T-helper 1 cell treated with Interleukin-12 subunit alpha and Interleukin-12 subunit beta and Interleukin-4 antibody, amounts not matched to agents 30 μg/mL and 1 μg/mL, for 36 hours (primary cell): ENCODE measurements at regions not wholly inside any gene's neighbourhood (a gene's known extent, or its start where the extent isn't known, plus 50 kb on each side); places are given as distances from the start of the nearest gene placed in this dataset.

Source experiments
- H3K27ac Mint-ChIP-seq: one replicate; pipeline ENCODE4 v1.8.0; 2021; ENCODE audit warnings: mild to moderate bottlenecking, mixed read lengths
- H3K27me3 Mint-ChIP-seq: one replicate; pipeline ENCODE4 v1.8.0; 2021; ENCODE audit warnings: low read depth, mixed read lengths
- H3K36me3 Mint-ChIP-seq: one replicate; pipeline ENCODE4 v1.8.0; 2021; ENCODE audit warnings: low read depth, mixed read lengths
- H3K4me1 Mint-ChIP-seq: one replicate; pipeline ENCODE4 v1.8.0; 2021; ENCODE audit warnings: low read depth, mixed read lengths
- H3K4me3 Mint-ChIP-seq: one replicate; pipeline ENCODE4 v1.8.0; 2021; ENCODE audit warnings: mild to moderate bottlenecking, moderate library complexity, mixed read lengths
- H3K9me3 Mint-ChIP-seq: one replicate; pipeline ENCODE4 v1.8.0; 2021; ENCODE audit warnings: mixed read lengths

- H3K27me3 Mint-ChIP-seq = no peaks in the 10 kb centered on the region
- no peaks in the 10 kb centered on the region for H3K36me3 Mint-ChIP-seq
- H3K4me3 Mint-ChIP-seq = no peak overlapping the region
- no peak overlapping the region for H3K27ac Mint-ChIP-seq
- no peaks in the 10 kb centered on the region for H3K4me1 Mint-ChIP-seq
- H3K9me3 Mint-ChIP-seq = no peaks in the 10 kb centered on the region
Measured at GRCh38 chr13:80447747-80448146, 106.8 kb upstream of the SPRY2 start.

GRCh38 chr13:80444240-80445015 is 103.5 kb upstream of the SPRY2 start:
- Mint-ChIP-seq H3K4me3 (no peak overlapping the region), H3K36me3 (no peaks in the 10 kb centered on the region), H3K27me3 (no peaks in the 10 kb centered on the region), H3K9me3 (no peaks in the 10 kb centered on the region), H3K4me1 (no peaks in the 10 kb centered on the region), H3K27ac (no peak overlapping the region)

GRCh38 chr13:80442609-80443008 is 101.7 kb upstream of the SPRY2 start:
- Mint-ChIP-seq H3K36me3 (no peaks in the 10 kb centered on the region), H3K27ac (no peak overlapping the region), H3K27me3 (no peaks in the 10 kb centered on the region), H3K4me3 (no peak overlapping the region), H3K9me3 (no peaks in the 10 kb centered on the region), H3K4me1 (no peaks in the 10 kb centered on the region)

GRCh38 chr13:80441968-80442367 is 101.0 kb upstream of the SPRY2 start:
- Mint-ChIP-seq H3K9me3 (no peaks in the 10 kb centered on the region), H3K27ac (no peak overlapping the region), H3K4me1 (no peaks in the 10 kb centered on the region), H3K27me3 (no peaks in the 10 kb centered on the region), H3K4me3 (no peak overlapping the region), H3K36me3 (no peaks in the 10 kb centered on the region)

GRCh38 chr13:80438521-80438920 is 97.6 kb upstream of the SPRY2 start:
- Mint-ChIP-seq H3K4me1 (no peaks in the 10 kb centered on the region), H3K27me3 (no peaks in the 10 kb centered on the region), H3K4me3 (no peak overlapping the region), H3K9me3 (no peaks in the 10 kb centered on the region), H3K27ac (no peak overlapping the region), H3K36me3 (no peaks in the 10 kb centered on the region)

- Mint-ChIP-seq H3K4me3 (no peak overlapping the region), H3K9me3 (peaks cover 4% of the 10 kb centered on the region), H3K4me1 (no peaks in the 10 kb centered on the region), H3K27me3 (no peaks in the 10 kb centered on the region), H3K27ac (no peak overlapping the region), H3K36me3 (no peaks in the 10 kb centered on the region)
Measured at GRCh38 chr13:80437231-80437630, 96.3 kb upstream of the SPRY2 start.

GRCh38 chr13:80436571-80437169 is 95.7 kb upstream of the SPRY2 start:
- Mint-ChIP-seq H3K9me3 (peaks cover 6% of the 10 kb centered on the region), H3K27ac (no peak overlapping the region), H3K36me3 (no peaks in the 10 kb centered on the region), H3K4me1 (no peaks in the 10 kb centered on the region), H3K27me3 (no peaks in the 10 kb centered on the region), H3K4me3 (no peak overlapping the region)

GRCh38 chr13:80430561-80430960 is 89.6 kb upstream of the SPRY2 start:
- no peaks in the 10 kb centered on the region for H3K27me3 Mint-ChIP-seq
- H3K9me3 Mint-ChIP-seq = peaks cover 9% of the 10 kb centered on the region
- H3K4me3 Mint-ChIP-seq = no peak overlapping the region
- no peaks in the 10 kb centered on the region for H3K36me3 Mint-ChIP-seq
- H3K27ac Mint-ChIP-seq = no peak overlapping the region
- no peaks in the 10 kb centered on the region for H3K4me1 Mint-ChIP-seq

GRCh38 chr13:80428349-80429096 is 87.6 kb upstream of the SPRY2 start:
- Mint-ChIP-seq H3K27ac (no peak overlapping the region), H3K4me1 (no peaks in the 10 kb centered on the region), H3K36me3 (no peaks in the 10 kb centered on the region), H3K27me3 (no peaks in the 10 kb centered on the region), H3K4me3 (no peak overlapping the region), H3K9me3 (peaks cover 17% of the 10 kb centered on the region)

- no peaks in the 10 kb centered on the region for H3K27me3 Mint-ChIP-seq
- H3K4me1 Mint-ChIP-seq = no peaks in the 10 kb centered on the region
- H3K27ac Mint-ChIP-seq = no peak overlapping the region
- H3K9me3 Mint-ChIP-seq = peaks cover 12% of the 10 kb centered on the region
- no peak overlapping the region for H3K4me3 Mint-ChIP-seq
- no peaks in the 10 kb centered on the region for H3K36me3 Mint-ChIP-seq
Measured at GRCh38 chr13:80419416-80419815, 78.5 kb upstream of the SPRY2 start.

GRCh38 chr13:80413611-80414010 is 72.7 kb upstream of the SPRY2 start:
- no peaks in the 10 kb centered on the region for H3K27me3 Mint-ChIP-seq
- H3K4me1 Mint-ChIP-seq = no peaks in the 10 kb centered on the region
- no peaks in the 10 kb centered on the region for H3K36me3 Mint-ChIP-seq
- no peaks in the 10 kb centered on the region for H3K9me3 Mint-ChIP-seq
- H3K4me3 Mint-ChIP-seq = no peak overlapping the region
- H3K27ac Mint-ChIP-seq = no peak overlapping the region

GRCh38 chr13:80408270-80408669 is 67.3 kb upstream of the SPRY2 start:
- no peaks in the 10 kb centered on the region for H3K27me3 Mint-ChIP-seq
- H3K9me3 Mint-ChIP-seq = peaks cover 28% of the 10 kb centered on the region
- H3K4me3 Mint-ChIP-seq = no peak overlapping the region
- no peak overlapping the region for H3K27ac Mint-ChIP-seq
- H3K4me1 Mint-ChIP-seq = no peaks in the 10 kb centered on the region
- no peaks in the 10 kb centered on the region for H3K36me3 Mint-ChIP-seq

- Mint-ChIP-seq H3K27ac (no peak overlapping the region), H3K27me3 (no peaks in the 10 kb centered on the region), H3K4me3 (no peak overlapping the region)
Measured at GRCh38 chr13:80400865-80401426, 60.0 kb upstream of the SPRY2 start.

GRCh38 chr13:80400164-80400864 is 59.4 kb upstream of the SPRY2 start:
- Mint-ChIP-seq H3K9me3 (peaks cover 17% of the 10 kb centered on the region), H3K27me3 (no peaks in the 10 kb centered on the region), H3K36me3 (no peaks in the 10 kb centered on the region), H3K27ac (no peak overlapping the region), H3K4me3 (no peak overlapping the region), H3K4me1 (no peaks in the 10 kb centered on the region)

More at GRCh38 chr13:80400865-80401426, 60.0 kb upstream of the SPRY2 start:
- no peaks in the 10 kb centered on the region for H3K4me1 Mint-ChIP-seq
- H3K36me3 Mint-ChIP-seq = no peaks in the 10 kb centered on the region
- H3K9me3 Mint-ChIP-seq = peaks cover 22% of the 10 kb centered on the region
